ENCODE measurements at regions not wholly inside any gene's neighbourhood (a gene's known extent, or its start where the extent isn't known, plus 50 kb on each side); places are given as distances from the start of the nearest gene placed in this dataset.

DNA sequence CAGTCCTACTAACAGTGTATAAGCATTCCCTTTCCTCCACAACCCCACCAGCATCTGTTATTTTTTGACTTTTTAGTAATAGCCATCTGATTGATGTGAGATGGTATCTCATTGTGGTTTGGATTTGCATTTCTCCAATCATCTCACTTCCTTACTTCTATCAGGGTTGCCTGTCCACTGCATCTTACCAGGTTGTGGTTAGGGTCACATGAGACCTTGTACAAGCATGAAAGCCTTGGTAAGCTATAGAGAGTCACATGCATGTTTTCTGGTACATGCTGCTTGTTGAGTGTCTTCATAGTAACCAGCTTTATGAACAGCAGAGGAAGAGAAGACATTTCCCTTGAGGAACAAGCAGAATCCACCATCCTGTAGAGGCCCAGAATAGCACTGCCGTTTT lies 102.9 kb upstream of the PAX6 start:
- TF ChIP-seq TAF1 (IDR thresholded peaks at IDR 0.05; ENCODE audit: low read depth) (no peak), CTCF (IDR thresholded peaks at IDR 0.05; ENCODE audit: poor library complexity, severe bottlenecking) (no peak)

Data from neural cell (in vitro differentiated cells).